Activated naive CD8-positive, alpha-beta T cell treated with anti-CD3 and anti-CD28 coated beads, Interleukin-2, amount 10 ng/mL, durations not matched to agents 7 days and 5 days (primary cell): ENCODE measurements at regions not wholly inside any gene's neighbourhood (a gene's known extent, or its start where the extent isn't known, plus 50 kb on each side); places are given as distances from the start of the nearest gene placed in this dataset.
A peak's percentile ranks its signal among the peaks of the same experiment; 100 is the strongest.
"Not testable (repeated sequence)": the region's sequence is repeated elsewhere in the genome, so short reads cannot be mapped to it uniquely, and the experiment has no call there.

Source experiments
- ATAC-seq: fragments of 150-1000 bp; cut with Tn5 transposase; one replicate; pipeline ENCODE4 v1.10.0; 2021; ENCODE audit warnings: low read depth, moderate library complexity
- POLR2A ChIA-PET: fragments of 350-600 bp; sonication (Branson Sonifier 250); formaldehyde crosslinking; loops from one replicate; lab custom pipeline; 2021; ENCODE audit warnings: antibody characterized with exemption; lab: Charles Lee
- DNase-seq: peaks from one replicate; pipeline ENCODE4 v3.0.0; 2021
- H3K27ac Mint-ChIP-seq: one replicate; pipeline ENCODE4 v1.8.0; 2022; ENCODE audit warnings: mild to moderate bottlenecking, mixed read lengths
- H3K27me3 Mint-ChIP-seq: one replicate; pipeline ENCODE4 v1.8.0; 2022; ENCODE audit warnings: mild to moderate bottlenecking, moderate library complexity, mixed read lengths
- H3K36me3 Mint-ChIP-seq: one replicate; pipeline ENCODE4 v1.8.0; 2021; ENCODE audit warnings: mild to moderate bottlenecking, mixed read lengths
- H3K4me1 Mint-ChIP-seq: one replicate; pipeline ENCODE4 v1.8.0; 2021; ENCODE audit warnings: mixed read lengths
- H3K4me3 Mint-ChIP-seq: one replicate; pipeline ENCODE4 v1.8.0; 2022; ENCODE audit warnings: mild to moderate bottlenecking, moderate library complexity, mixed read lengths
- H3K9me3 Mint-ChIP-seq: one replicate; pipeline ENCODE4 v1.8.0; 2021; ENCODE audit warnings: mixed read lengths

DNA sequence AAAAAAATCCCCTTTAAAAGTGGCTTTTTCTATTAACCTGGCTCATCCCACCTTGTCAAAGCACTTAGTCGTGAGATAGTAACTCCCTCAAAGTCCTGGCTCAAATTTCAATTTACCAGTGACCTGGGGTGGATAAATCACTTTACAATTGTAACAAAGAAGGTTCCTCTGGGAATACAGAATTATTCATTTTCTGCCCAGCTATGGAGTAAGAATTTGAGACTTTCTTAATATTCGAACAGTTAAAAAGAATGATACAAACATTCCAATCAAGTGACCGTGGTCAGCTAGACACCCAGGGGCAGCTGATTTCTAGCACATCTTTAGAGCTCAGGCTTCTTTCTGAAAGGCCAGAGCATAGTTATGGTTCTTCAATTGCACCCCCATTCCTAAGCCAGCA is 291.0 kb upstream of the TGFBR2 start:
- ATAC-seq (no peak), DNase-seq (no peak)
- no peak overlapping the region for H3K4me3 Mint-ChIP-seq
- no peak overlapping the region for H3K27ac Mint-ChIP-seq
- H3K9me3 Mint-ChIP-seq: peaks cover 3% of the 10 kb centered on the region
- H3K27me3 Mint-ChIP-seq: no peaks in the 10 kb centered on the region
- POLR2A ChIA-PET: no interaction called here
- H3K4me1 Mint-ChIP-seq: peaks cover 4% of the 10 kb centered on the region
- H3K36me3 Mint-ChIP-seq: peaks cover 10% of the 10 kb centered on the region

DNA sequence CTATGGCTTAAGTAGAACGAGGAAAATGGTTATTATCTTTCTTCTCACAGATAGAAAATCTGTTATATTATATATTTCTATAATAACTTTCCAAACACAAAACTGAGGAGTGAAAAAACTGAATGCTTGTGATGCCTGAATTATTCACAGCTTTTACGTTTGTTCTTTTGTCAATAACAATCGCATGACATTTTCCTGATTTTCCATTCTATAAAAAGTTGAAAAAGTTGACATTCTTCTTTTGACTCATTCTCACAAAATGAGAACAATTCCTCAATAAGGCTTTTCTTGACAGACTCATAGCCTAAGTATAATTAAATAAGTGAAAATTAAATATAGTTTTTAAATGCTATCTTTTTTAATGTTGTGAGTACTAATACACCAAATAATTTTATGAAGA is 288.8 kb upstream of the TGFBR2 start:
- Mint-ChIP-seq H3K4me1 (peaks cover 4% of the 10 kb centered on the region), H3K4me3 (no peak overlapping the region), H3K27me3 (no peaks in the 10 kb centered on the region), H3K9me3 (peaks cover 5% of the 10 kb centered on the region), H3K36me3 (peaks cover 16% of the 10 kb centered on the region), H3K27ac (no peak overlapping the region)
- DNase-seq: no peak
- ATAC-seq: no peak
- POLR2A ChIA-PET: no interaction called here

DNA sequence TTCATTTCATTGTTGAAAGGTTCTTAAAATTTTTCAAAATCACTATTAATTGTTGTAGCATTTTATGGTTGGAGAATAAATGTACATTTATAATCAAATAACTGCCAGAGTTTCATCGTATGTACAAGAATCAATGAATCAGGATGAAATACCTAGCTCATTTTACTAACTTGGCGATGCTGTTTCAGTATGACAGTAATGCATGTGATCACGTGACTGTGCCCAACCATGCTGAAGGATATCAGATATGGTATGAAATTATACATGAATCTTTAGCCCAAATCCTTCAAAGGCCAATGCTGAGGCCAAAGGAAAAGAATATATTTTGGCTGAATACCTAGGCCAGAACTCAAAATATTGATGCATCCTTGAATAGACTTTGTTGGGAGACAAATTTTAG is 288.3 kb upstream of the TGFBR2 start:
- Mint-ChIP-seq H3K36me3 (peaks cover 19% of the 10 kb centered on the region), H3K27me3 (no peaks in the 10 kb centered on the region), H3K9me3 (peaks cover 5% of the 10 kb centered on the region), H3K4me3 (no peak overlapping the region), H3K27ac (no peak overlapping the region), H3K4me1 (peaks cover 4% of the 10 kb centered on the region)
- no peak for ATAC-seq
- POLR2A ChIA-PET: no interaction called here
- no peak for DNase-seq

DNA sequence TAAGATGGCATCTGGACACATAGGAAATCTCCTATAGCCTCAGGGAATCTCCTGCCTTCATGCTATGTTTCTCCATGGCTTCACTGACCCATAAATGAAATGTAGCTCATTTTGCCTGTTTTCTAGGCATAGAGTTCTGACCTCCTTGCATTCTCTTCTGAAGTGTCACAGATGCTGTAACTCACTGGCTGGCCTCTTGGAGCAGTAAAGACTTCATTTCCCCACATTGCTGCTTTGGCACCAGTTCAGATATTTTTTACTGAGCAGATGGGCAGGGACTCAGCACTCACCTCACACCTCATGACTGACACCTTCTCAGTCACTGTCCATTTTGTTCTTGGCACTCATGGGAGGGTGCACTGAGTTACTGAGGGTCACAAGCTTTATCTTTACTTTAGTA is 286.7 kb upstream of the TGFBR2 start:
- H3K4me3 Mint-ChIP-seq: no peak overlapping the region

DNA sequence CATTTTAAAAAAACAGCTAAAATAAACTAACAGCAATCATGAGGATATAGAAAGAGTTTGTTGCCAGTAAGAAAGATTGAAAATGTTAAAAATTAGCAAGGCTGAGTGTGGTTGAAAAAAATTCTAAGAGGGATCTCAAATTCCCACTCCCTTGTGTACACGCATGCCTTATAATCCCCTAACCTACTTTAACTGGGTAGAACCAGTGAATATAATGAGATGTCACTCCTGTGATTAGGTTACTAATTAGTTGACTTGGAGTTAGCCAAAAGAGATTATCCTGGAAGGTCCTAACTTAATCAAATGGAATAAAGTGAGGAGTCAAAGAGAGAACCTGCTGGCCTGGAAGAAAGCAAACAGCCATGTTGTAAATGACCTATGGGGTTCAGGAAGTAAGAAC is 286.0 kb upstream of the TGFBR2 start:
- Mint-ChIP-seq H3K4me1 (peaks cover 4% of the 10 kb centered on the region), H3K27me3 (no peaks in the 10 kb centered on the region), H3K36me3 (peaks cover 22% of the 10 kb centered on the region), H3K27ac (no peak overlapping the region), H3K9me3 (peaks cover 4% of the 10 kb centered on the region), H3K4me3 (no peak overlapping the region)
- no peak for ATAC-seq
- DNase-seq: no peak
- POLR2A ChIA-PET: interaction anchor here (0.9 kb wide), 1 partner anchor 335 kb away, joined by 3 read pairs; no protein-coding TSS in a partner anchor

More for the DNA sequence above, 286.7 kb upstream of the TGFBR2 start:
- H3K27me3 Mint-ChIP-seq: no peaks in the 10 kb centered on the region
- peak; percentile 90 for ATAC-seq
- H3K27ac Mint-ChIP-seq: peak overlapping the region; percentile 20
- peaks cover 4% of the 10 kb centered on the region for H3K9me3 Mint-ChIP-seq
- H3K36me3 Mint-ChIP-seq: peaks cover 22% of the 10 kb centered on the region
- no peak for DNase-seq
- POLR2A ChIA-PET: interaction anchor here (0.6 to 0.9 kb wide), 2 partner anchors 13 to 336 kb away, joined by 3 read pairs; no protein-coding TSS in a partner anchor
- peaks cover 4% of the 10 kb centered on the region for H3K4me1 Mint-ChIP-seq

DNA sequence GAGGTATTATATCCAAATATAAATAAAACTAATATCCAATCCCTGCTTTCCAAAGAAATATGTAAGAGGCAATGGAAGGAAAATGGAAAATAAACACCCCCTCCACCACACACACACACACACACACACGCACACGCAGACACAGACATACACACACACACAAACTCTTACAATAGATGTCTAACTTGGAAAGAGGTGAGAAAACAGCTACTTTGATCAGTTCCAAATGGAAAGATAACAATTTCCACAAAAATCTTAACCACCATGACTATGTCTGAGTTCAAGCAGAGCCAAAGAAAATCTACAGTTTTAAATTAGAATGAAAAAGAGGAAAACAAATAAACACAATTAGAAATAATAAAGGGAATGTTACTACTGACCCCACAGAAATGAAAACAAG is 285.3 kb upstream of the TGFBR2 start:
- Mint-ChIP-seq H3K27ac (no peak overlapping the region), H3K4me3 (no peak overlapping the region), H3K27me3 (no peaks in the 10 kb centered on the region), H3K4me1 (peaks cover 4% of the 10 kb centered on the region), H3K9me3 (peaks cover 2% of the 10 kb centered on the region), H3K36me3 (peaks cover 22% of the 10 kb centered on the region)
- POLR2A ChIA-PET: no interaction called here
- no peak for ATAC-seq
- DNase-seq: no peak

DNA sequence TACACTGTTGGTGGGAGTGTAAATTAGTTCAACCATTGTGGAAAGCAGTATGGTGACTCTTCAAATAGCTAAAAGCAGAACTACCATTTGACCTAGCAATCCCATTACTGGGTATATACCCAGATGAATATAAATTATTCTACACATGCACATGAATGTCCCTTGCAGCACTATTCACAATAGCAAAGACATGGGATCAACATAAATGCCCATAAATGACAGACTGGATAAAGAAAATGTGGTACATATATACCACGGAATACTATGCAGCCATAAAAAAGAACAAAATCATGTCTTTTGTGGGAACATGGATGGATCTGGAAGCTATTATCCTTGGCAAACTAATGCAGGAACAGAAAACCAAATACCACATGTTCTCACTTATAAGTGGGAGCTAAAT is 282.8 kb upstream of the TGFBR2 start:
- peaks cover 16% of the 10 kb centered on the region for H3K36me3 Mint-ChIP-seq
- DNase-seq, H3K27ac Mint-ChIP-seq, H3K4me1 Mint-ChIP-seq, H3K4me3 Mint-ChIP-seq, H3K9me3 Mint-ChIP-seq, H3K27me3 Mint-ChIP-seq, POLR2A ChIA-PET, ATAC-seq: not testable (repeated sequence)

DNA sequence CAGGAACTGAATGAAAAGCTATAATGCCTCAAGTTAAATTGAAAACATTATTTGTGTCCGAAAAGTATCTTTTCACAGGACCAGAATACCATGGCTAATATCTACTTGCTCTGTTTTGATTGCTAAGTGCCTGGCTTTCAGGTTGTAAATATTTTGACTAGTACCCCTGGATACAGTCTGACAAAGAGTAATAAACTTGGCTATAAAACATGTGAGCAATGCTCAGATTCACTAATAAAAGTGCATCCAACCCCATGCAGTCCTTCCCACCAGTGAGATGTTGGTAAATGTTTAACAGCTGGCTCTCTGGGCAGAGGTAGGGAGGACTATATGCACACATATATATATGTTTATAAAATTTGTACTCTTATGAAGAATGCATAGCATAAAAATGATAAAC is 281.8 kb upstream of the TGFBR2 start:
- H3K4me1 Mint-ChIP-seq: peaks cover 2% of the 10 kb centered on the region
- ATAC-seq (no peak), DNase-seq (no peak)
- H3K27ac Mint-ChIP-seq: no peak overlapping the region
- H3K4me3 Mint-ChIP-seq: no peak overlapping the region
- peaks cover 16% of the 10 kb centered on the region for H3K36me3 Mint-ChIP-seq
- no peaks in the 10 kb centered on the region for H3K27me3 Mint-ChIP-seq
- H3K9me3 Mint-ChIP-seq: peaks cover 2% of the 10 kb centered on the region
- POLR2A ChIA-PET: interaction anchor here (0.6 kb wide), 1 partner anchor 1213 kb away, joined by 3 read pairs; no protein-coding TSS in a partner anchor

DNA sequence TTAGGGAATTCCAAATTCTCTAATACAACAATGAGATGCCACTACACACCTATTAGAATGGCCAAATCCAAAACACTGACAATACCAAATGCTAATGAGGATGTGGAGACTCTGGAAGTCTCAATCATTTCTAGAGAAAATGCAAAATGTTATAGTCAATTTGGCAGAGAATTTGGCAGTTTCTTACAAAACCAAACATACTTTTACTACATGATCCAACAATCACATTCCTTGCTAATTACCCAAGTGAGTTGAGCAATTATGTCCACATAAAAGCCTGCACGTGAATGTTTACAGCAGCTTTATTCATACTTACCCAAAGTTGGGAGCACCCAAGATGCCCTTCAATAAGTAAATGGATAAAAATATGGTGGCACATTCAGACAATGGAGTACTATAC is 278.4 kb upstream of the TGFBR2 start:
- POLR2A ChIA-PET, H3K4me3 Mint-ChIP-seq, H3K9me3 Mint-ChIP-seq, DNase-seq, H3K27me3 Mint-ChIP-seq, H3K36me3 Mint-ChIP-seq, H3K27ac Mint-ChIP-seq, ATAC-seq: not testable (repeated sequence)
- peaks cover 14% of the 10 kb centered on the region for H3K4me1 Mint-ChIP-seq

DNA sequence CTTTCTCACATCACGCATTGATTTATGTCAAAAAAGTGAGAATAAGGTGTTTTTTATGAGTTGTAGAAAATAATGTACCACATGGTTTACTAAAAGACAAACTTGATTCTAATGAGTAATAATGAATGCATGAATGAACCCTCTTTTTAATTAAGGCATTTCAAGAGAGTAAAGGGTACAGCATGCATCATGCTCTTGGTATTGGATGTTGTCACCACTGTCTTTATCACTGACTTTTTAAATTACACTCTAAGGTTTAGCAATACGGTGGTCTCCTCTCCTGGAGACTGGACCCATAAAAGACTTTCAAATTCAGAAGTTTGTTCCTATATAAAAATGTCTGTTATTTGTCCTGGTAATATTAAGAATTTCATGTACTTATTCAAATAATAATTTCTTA is 277.5 kb upstream of the TGFBR2 start:
- ATAC-seq, H3K27me3 Mint-ChIP-seq, DNase-seq, H3K9me3 Mint-ChIP-seq, H3K27ac Mint-ChIP-seq, H3K4me3 Mint-ChIP-seq, H3K36me3 Mint-ChIP-seq, POLR2A ChIA-PET: not testable (repeated sequence)
- H3K4me1 Mint-ChIP-seq: peaks cover 16% of the 10 kb centered on the region

DNA sequence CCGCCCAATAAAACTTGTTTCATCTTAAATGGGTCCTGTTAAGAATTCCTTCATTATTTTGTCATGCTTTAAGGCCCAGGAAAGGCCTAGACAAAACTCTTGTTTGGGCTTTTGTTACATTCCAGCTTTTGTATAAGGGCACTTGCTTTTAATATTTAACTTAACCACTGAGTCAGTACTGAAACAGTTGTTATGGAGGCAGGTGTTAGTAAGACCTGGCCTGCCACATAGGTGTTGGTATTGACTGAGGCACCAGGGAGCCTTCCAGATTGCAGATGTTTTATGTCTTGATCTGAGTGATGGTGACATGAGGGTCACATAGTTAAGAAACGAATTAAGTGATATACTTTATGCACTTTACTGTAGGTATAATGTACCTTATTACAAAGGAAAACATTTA is 274.9 kb upstream of the TGFBR2 start:
- no peak for DNase-seq

DNA sequence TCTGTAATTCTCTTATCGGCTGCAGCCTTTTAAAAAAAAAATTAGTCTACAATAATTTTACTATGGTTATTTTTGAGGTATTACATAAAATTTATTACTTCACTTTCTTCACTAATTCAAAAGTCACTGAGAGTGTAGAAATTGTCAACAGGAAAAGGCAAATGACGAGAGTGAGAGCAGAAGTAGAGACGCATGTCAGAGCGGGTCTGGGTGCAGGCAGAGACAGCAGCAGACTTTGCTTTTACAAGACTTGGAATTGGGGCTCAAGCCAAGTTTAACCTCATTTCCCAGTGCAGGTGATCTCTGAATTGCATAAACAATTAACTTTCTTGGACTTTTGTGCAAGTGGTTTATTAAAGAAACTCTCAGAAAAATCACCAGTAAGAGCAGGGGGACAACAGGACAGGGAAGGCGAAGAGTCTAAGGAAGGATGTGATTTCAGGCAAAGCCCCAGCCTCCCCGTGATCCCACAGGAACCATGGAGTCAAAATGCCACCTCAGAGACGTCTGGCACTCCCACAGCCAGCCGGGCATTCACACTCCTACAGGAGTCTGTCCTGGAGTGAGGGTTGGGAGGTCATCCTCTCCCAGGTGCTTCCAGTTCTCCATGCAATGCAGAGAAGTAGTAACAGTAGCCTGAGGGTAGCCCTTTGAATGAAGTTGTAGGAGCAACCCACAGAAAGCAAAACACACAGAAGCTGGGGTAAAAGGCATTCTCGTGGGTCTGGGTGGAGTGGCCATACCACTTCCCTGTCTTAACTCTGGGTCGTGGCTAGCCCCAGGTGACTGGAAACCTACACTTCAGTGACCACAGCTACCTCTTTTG is 274.0 kb upstream of the TGFBR2 start:
- peak; percentile 34 for DNase-seq
- POLR2A ChIA-PET: interaction anchor here (1.2 kb wide), 1 partner anchor 13 kb away, joined by 3 read pairs; no protein-coding TSS in a partner anchor
- Mint-ChIP-seq H3K4me3 (peak overlapping the region; percentile 79), H3K27ac (peak overlapping the region; percentile 93), H3K27me3 (no peaks in the 10 kb centered on the region), H3K4me1 (peaks cover 16% of the 10 kb centered on the region), H3K36me3 (peaks cover 3% of the 10 kb centered on the region), H3K9me3 (no peaks in the 10 kb centered on the region)
- peak; percentile 79 for ATAC-seq

More for the DNA sequence above, 274.9 kb upstream of the TGFBR2 start:
- Mint-ChIP-seq H3K36me3 (peaks cover 3% of the 10 kb centered on the region), H3K4me1 (peaks cover 16% of the 10 kb centered on the region), H3K27ac (no peak overlapping the region), H3K4me3 (no peak overlapping the region), H3K9me3 (no peaks in the 10 kb centered on the region), H3K27me3 (no peaks in the 10 kb centered on the region)
- no peak for ATAC-seq
- POLR2A ChIA-PET: no interaction called here

DNA sequence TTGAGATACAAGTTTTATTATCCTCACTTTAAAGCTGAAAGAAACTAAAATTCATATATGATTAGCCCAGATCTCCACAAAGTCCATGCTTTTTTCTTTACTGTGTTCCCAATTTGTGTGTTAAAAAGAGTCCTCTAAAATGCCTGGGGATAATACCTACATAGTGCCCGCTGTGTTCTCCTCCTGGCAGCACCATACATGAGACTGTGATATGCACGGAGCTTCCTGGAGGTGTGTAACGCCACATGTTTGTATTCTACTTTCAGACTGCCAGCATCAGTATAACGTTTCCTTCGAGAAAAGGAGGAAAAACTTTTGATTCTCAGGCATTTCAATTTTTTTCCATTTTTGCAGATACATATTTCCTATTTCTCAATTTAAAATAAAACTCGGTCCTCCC is 273.3 kb upstream of the TGFBR2 start:
- no peak for ATAC-seq
- no peak overlapping the region for H3K27ac Mint-ChIP-seq
- H3K4me1 Mint-ChIP-seq: peaks cover 16% of the 10 kb centered on the region
- POLR2A ChIA-PET: interaction anchor here (1.2 kb wide), 1 partner anchor 14 kb away, joined by 3 read pairs; no protein-coding TSS in a partner anchor
- no peak for DNase-seq
- no peaks in the 10 kb centered on the region for H3K27me3 Mint-ChIP-seq
- peak overlapping the region; percentile 79 for H3K4me3 Mint-ChIP-seq
- H3K36me3 Mint-ChIP-seq: peaks cover 6% of the 10 kb centered on the region
- H3K9me3 Mint-ChIP-seq: peaks cover 4% of the 10 kb centered on the region

DNA sequence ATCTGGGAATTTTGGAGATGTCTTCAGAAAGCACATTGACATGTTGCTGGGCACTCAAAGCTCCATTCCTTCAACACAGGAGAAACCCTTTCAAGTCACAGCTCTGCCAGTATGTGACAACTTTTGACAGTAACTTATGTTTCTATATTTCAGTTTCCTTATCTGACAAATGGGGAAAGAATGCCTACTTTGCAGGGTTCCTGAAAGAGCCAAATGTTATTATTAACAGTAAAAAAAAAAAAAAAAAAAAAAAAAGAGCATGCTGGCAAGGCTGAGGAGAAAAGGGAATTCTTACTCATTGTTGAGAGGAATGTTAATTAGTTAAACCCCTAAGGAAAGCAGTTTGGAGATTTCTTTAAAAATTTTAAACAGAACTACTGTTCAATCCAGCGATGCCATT is 272.5 kb upstream of the TGFBR2 start:
- DNase-seq (no peak), ATAC-seq (no peak)
- Mint-ChIP-seq H3K27me3 (no peaks in the 10 kb centered on the region), H3K36me3 (peaks cover 7% of the 10 kb centered on the region), H3K4me3 (no peak overlapping the region), H3K9me3 (peaks cover 4% of the 10 kb centered on the region), H3K27ac (no peak overlapping the region), H3K4me1 (peaks cover 16% of the 10 kb centered on the region)
- POLR2A ChIA-PET: no interaction called here
